SH-SY5Y (cell line): ENCODE measurements at regions not wholly inside any gene's neighbourhood (a gene's known extent, or its start where the extent isn't known, plus 50 kb on each side); places are given as distances from the start of the nearest gene placed in this dataset.

ENCODE experiments used
- GATA2 ChIP-seq: IDR thresholded peaks from 2 replicates; pipeline ENCODE4 v1.6.1; 2011; ENCODE audit warnings: mild to moderate bottlenecking, low read depth, low read length
- GATA3 ChIP-seq: IDR thresholded peaks from 2 replicates; pipeline ENCODE4 v1.6.1; 2011; ENCODE audit warnings: low read depth, mild to moderate bottlenecking, low read length, moderate library complexity

- TF ChIP-seq GATA2 (no peak), GATA3 (no peak)
These were observed 390.1 kb upstream of the EEF2KMT start for GRCh38 chr16:5487728-5488127.
